Retinal pigment epithelial cell (primary cell): ENCODE measurements at regions not wholly inside any gene's neighbourhood (a gene's known extent, or its start where the extent isn't known, plus 50 kb on each side); places are given as distances from the start of the nearest gene placed in this dataset.

Experiments
- DNase-seq: peaks from one replicate; pipeline ENCODE4 v3.0.0-alpha.2; 2010; ENCODE audit warnings: low read depth
- H3K4me3 ChIP-seq: 2 replicates; pipeline ENCODE4 v1.5.1; 2011; ENCODE audit warnings: mild to moderate bottlenecking, low read length, control low read depth, moderate library complexity
- CTCF ChIP-seq: conservative IDR thresholded peaks from 2 replicates; pipeline ENCODE4 v1.5.1; 2011; ENCODE audit warnings: low read depth, low read length, control low read depth, inconsistent platforms

DNA sequence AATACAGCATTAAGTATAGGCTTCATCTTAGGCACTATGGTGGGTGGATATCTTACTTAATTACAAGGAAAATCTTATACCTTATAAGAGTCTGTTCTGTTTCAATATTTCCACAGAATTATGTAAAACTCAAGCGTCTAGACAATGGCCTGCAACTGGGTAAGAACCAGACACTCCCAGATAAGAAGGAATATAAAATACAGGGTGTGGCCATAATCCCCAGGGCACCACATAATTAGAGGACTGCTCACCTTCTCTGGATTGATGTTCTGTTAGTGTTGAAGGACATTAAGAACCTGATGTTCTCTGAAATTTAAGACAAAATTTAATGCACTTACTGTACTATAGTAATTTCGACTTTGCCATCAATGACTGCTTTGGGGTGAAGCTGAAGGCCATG is 198.2 kb upstream of the ARSJ start:
- no peak for DNase-seq
- no peak overlapping the region for H3K4me3 ChIP-seq
- TF ChIP-seq CTCF: no peak

GRCh38 chr4:114178392-114178791 is 198.9 kb upstream of the ARSJ start:
- DNase-seq: no peak
- no peak overlapping the region for H3K4me3 ChIP-seq
- TF ChIP-seq CTCF: no peak

GRCh38 chr4:114180481-114180880 is 201.0 kb upstream of the ARSJ start:
- TF ChIP-seq CTCF: peak; percentile 73
- no peak for DNase-seq
- H3K4me3 ChIP-seq: no peak overlapping the region

DNA sequence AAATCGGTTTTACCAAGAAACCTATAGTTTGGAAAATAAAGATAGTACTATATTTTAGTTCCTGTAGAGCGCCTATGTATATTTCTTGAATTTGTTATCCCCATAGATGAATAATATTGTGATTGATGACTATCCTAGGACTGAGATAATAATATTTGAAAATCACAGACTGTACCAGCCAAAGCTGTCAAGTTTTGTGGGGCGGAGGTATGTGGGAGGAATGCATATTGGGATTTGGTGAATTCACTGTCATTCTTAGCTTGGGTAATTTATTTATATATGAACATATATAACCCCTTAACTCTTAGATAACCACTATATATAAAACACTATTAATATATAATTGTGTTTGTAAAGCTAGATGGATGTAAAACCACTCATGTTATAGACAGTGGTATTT is 205.5 kb upstream of the ARSJ start:
- DNase-seq: no peak
- H3K4me3 ChIP-seq: no peak overlapping the region
- TF ChIP-seq CTCF: no peak

- no peak for TF ChIP-seq CTCF
- H3K4me3 ChIP-seq: no peak overlapping the region
- DNase-seq: no peak
These were observed 208.1 kb upstream of the ARSJ start for GRCh38 chr4:114187592-114187991.

GRCh38 chr4:114191496-114191895 is 212.0 kb upstream of the ARSJ start:
- no peak overlapping the region for H3K4me3 ChIP-seq
- no peak for TF ChIP-seq CTCF
- DNase-seq: no peak

DNA sequence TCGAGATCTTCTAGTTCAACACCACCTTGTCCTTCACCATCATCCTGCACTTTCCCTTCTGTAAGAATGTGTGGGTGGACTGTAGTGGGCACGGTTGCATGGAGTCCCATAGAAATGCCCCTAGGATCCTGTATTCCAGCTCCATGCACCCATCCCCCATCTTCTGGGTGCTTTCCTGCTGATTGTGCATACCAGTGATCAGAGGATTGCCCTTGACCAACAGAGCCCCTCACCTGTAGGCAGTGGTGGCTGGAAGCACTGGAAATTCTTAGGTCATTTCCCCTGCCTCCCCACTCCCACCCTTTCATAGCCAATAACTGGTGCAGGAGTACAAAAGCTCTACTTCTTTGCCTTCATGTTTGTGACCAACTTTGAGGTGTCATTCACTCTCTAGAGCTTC is 213.4 kb upstream of the ARSJ start:
- no peak for DNase-seq
- no peak for TF ChIP-seq CTCF
- H3K4me3 ChIP-seq: no peak overlapping the region
